CD4-positive, alpha-beta T cell (primary cell): ENCODE measurements at regions not wholly inside any gene's neighbourhood (a gene's known extent, or its start where the extent isn't known, plus 50 kb on each side); places are given as distances from the start of the nearest gene placed in this dataset.
"Not testable (repeated sequence)": the region's sequence is repeated elsewhere in the genome, so short reads cannot be mapped to it uniquely, and the experiment has no call there.

Experiments
- ATAC-seq: fragments of 200-7000 bp; cut with Tn5 transposase; one replicate; pipeline ENCODE4 v1.10.0; 2022; ENCODE audit warnings: mild to moderate bottlenecking; ENCODE audit not compliant: poor library complexity
- CTCF ChIA-PET: fragments of 350-600 bp; sonication (Branson Sonifier 250); formaldehyde crosslinking; loops from one replicate; lab custom pipeline; 2021; ENCODE audit warnings: antibody characterized with exemption, inconsistent platforms; lab: Charles Lee
- POLR2A ChIA-PET: fragments of 350-600 bp; sonication (Branson Sonifier 250); formaldehyde crosslinking; loops from one replicate; lab custom pipeline; 2021; ENCODE audit warnings: antibody characterized with exemption, inconsistent platforms; lab: Charles Lee
- DNase-seq, 14 experiments: peaks; one replicate each; pipeline ENCODE4 v3.0.0-alpha.2; 2013 to 2020; ENCODE audit warnings: mixed read lengths in 2 of 14
- H3K27ac ChIP-seq, 2 donors: one replicate each; pipeline versions ENCODE4 v1.5.1 to v1.7.0; 2013; ENCODE audit warnings: low read length in 2 of 2, low read depth in 1 of 2, mild to moderate bottlenecking in 1 of 2
- H3K27me3 ChIP-seq, 2 experiments: 1 replicate in 1 of 2; 2 replicates in 1 of 2; pipeline versions ENCODE4 v1.6.1 to v1.7.0; 2013; ENCODE audit warnings: low read length in 2 of 2, control low read depth in 1 of 2, mild to moderate bottlenecking in 1 of 2, moderate library complexity in 1 of 2; ENCODE audit not compliant: insufficient read depth in 2 of 2, control insufficient read depth in 1 of 2
- H3K36me3 ChIP-seq: one replicate; pipeline ENCODE4 v1.6.1; 2013; ENCODE audit warnings: low read length, control low read depth; ENCODE audit not compliant: insufficient read depth
- H3K4me1 ChIP-seq: one replicate; pipeline ENCODE4 v1.6.1; 2013; ENCODE audit warnings: low read length, control low read depth; ENCODE audit not compliant: insufficient read depth
- H3K4me3 ChIP-seq: one replicate; pipeline ENCODE4 v1.5.1; 2013; ENCODE audit warnings: mild to moderate bottlenecking, low read length, moderate library complexity
- H3K9me3 ChIP-seq, 2 experiments: 1 replicate in 1 of 2; 2 replicates in 1 of 2; pipeline versions ENCODE4 v1.6.1 to v1.7.0; 2013; ENCODE audit warnings: low read length in 2 of 2, mild to moderate bottlenecking in 2 of 2, control low read depth in 1 of 2, moderate library complexity in 1 of 2; ENCODE audit not compliant: control insufficient read depth in 1 of 2, insufficient read depth in 1 of 2
- H3K27ac Mint-ChIP-seq: one replicate; pipeline ENCODE4 v1.8.0; 2020; ENCODE audit warnings: mixed read lengths
- H3K27me3 Mint-ChIP-seq: one replicate; pipeline ENCODE4 v1.8.0; 2021; ENCODE audit warnings: mixed read lengths
- H3K36me3 Mint-ChIP-seq: one replicate; pipeline ENCODE4 v1.8.0; 2021; ENCODE audit warnings: low read depth, mixed read lengths
- H3K4me1 Mint-ChIP-seq: one replicate; pipeline ENCODE4 v1.8.0; 2021; ENCODE audit warnings: low read depth, mixed read lengths
- H3K4me3 Mint-ChIP-seq: one replicate; pipeline ENCODE4 v1.8.0; 2020; ENCODE audit warnings: mild to moderate bottlenecking, mixed read lengths
- H3K9me3 Mint-ChIP-seq: one replicate; pipeline ENCODE4 v1.8.0; 2020; ENCODE audit warnings: mixed read lengths
- intact Hi-C, 2 experiments: fragments of 100-400 bp; cut with DNase I in 1 of 2; cut with micrococcal nuclease in 1 of 2; formaldehyde crosslinking; loops; one replicate each; pipeline versions ENCODE4 v1.15.1 to v1.9.0; 2023 to 2025; cut with DNase I, micrococcal nuclease
- TF ChIP-seq, protein P1 (sequence below): fragments of 200-600 bp; IDR thresholded peaks from one replicate; pipeline ENCODE4 v1.8.0; 2022; ENCODE audit warnings: antibody characterized with exemption, mild to moderate bottlenecking

GRCh38 chr1:72371259-72372035 is 89.1 kb upstream of the NEGR1 start:
- no peaks in the 10 kb centered on the region for H3K27me3 ChIP-seq
- ATAC-seq (no peak), DNase-seq (no peak)
- intact Hi-C loops = no loop called here
- no peak overlapping the region for H3K27ac Mint-ChIP-seq
- no peak overlapping the region for H3K27ac ChIP-seq
- no peak overlapping the region for H3K4me3 Mint-ChIP-seq
- TF ChIP-seq, protein P1, sequence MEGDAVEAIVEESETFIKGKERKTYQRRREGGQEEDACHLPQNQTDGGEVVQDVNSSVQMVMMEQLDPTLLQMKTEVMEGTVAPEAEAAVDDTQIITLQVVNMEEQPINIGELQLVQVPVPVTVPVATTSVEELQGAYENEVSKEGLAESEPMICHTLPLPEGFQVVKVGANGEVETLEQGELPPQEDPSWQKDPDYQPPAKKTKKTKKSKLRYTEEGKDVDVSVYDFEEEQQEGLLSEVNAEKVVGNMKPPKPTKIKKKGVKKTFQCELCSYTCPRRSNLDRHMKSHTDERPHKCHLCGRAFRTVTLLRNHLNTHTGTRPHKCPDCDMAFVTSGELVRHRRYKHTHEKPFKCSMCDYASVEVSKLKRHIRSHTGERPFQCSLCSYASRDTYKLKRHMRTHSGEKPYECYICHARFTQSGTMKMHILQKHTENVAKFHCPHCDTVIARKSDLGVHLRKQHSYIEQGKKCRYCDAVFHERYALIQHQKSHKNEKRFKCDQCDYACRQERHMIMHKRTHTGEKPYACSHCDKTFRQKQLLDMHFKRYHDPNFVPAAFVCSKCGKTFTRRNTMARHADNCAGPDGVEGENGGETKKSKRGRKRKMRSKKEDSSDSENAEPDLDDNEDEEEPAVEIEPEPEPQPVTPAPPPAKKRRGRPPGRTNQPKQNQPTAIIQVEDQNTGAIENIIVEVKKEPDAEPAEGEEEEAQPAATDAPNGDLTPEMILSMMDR = no peak
- no peaks in the 10 kb centered on the region for H3K4me1 ChIP-seq
- no peak overlapping the region for H3K4me3 ChIP-seq
- no peaks in the 10 kb centered on the region for H3K36me3 ChIP-seq
- H3K27me3 Mint-ChIP-seq = no peaks in the 10 kb centered on the region
- no peaks in the 10 kb centered on the region for H3K9me3 ChIP-seq
- no peaks in the 10 kb centered on the region for H3K9me3 Mint-ChIP-seq
- CTCF ChIA-PET = no interaction called here
- H3K36me3 Mint-ChIP-seq = no peaks in the 10 kb centered on the region
- POLR2A ChIA-PET = no interaction called here
- H3K4me1 Mint-ChIP-seq = no peaks in the 10 kb centered on the region

DNA sequence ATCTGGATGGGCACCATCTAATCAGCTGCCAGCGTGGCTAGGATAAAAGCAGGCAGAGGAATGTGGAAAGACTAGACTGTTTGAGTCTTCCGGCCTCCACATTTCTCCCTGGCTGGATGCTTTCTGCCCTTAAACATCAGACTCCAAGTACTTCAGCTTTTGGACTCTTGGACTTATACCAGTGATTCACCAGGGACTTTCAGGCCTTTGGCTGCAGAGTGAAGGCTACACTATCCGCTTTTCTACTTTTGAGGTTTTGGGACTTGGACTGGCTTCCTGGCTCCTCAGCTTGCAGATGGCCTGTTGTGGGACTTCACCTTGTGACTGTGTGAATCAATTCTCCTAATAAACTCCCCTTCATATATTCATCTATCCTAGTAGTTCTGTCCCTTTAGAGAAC is 88.5 kb upstream of the NEGR1 start:
- intact Hi-C loops, H3K27ac Mint-ChIP-seq, H3K9me3 ChIP-seq, CTCF ChIA-PET, DNase-seq, H3K27me3 ChIP-seq, H3K4me3 Mint-ChIP-seq, POLR2A ChIA-PET, H3K4me1 Mint-ChIP-seq, H3K4me1 ChIP-seq, H3K27me3 Mint-ChIP-seq, H3K4me3 ChIP-seq, ATAC-seq, H3K27ac ChIP-seq, H3K36me3 ChIP-seq, H3K9me3 Mint-ChIP-seq, H3K36me3 Mint-ChIP-seq: not testable (repeated sequence)

GRCh38 chr1:72369069-72369757 is 86.9 kb upstream of the NEGR1 start:
- DNase-seq (no peak), ATAC-seq (no peak)
- Histone ChIP-seq H3K4me3 (no peak overlapping the region), H3K4me1 (no peaks in the 10 kb centered on the region), H3K27ac (no peak overlapping the region), H3K36me3 (no peaks in the 10 kb centered on the region), H3K27me3 (no peaks in the 10 kb centered on the region), H3K9me3 (no peaks in the 10 kb centered on the region)
- ChIA-PET CTCF (no interaction called here), POLR2A (no interaction called here)
- TF ChIP-seq, protein P1 = no peak
- Mint-ChIP-seq H3K27me3 (no peaks in the 10 kb centered on the region), H3K36me3 (no peaks in the 10 kb centered on the region), H3K4me1 (no peaks in the 10 kb centered on the region), H3K27ac (no peak overlapping the region), H3K9me3 (no peaks in the 10 kb centered on the region), H3K4me3 (no peak overlapping the region)
- intact Hi-C loops = no loop called here
